Panc1 (cell line): ENCODE measurements at regions not wholly inside any gene's neighbourhood (a gene's known extent, or its start where the extent isn't known, plus 50 kb on each side); places are given as distances from the start of the nearest gene placed in this dataset.

Experiments used
- ATAC-seq: fragments of 200-7000 bp; cut with Tn5 transposase; 2 replicates; pipeline ENCODE4 v1.9.1; 2020; ENCODE audit warnings: mild to moderate bottlenecking, moderate library complexity
- BruUV-seq: library from RNA; stranded (reverse); fragments of 400-500 nt; replicated peaks from 2 replicates; lab custom pipeline; 2021; lab: Mats Ljungman, UMichigan
- CTCF ChIA-PET: fragments of 300-600 bp; sonication (Branson Sonifier 250); formaldehyde crosslinking; loops from one replicate; lab custom pipeline; 2022; ENCODE audit warnings: antibody characterized with exemption; lab: Charles Lee
- POLR2A ChIA-PET: fragments of 300-600 bp; sonication (Branson Sonifier 250); formaldehyde crosslinking; loops from one replicate; lab custom pipeline; 2022; ENCODE audit warnings: antibody characterized with exemption; lab: Charles Lee
- DNase-seq: peaks from one replicate; pipeline ENCODE4 v3.0.0-alpha.2; 2010; ENCODE audit warnings: low read depth, low spot score
- H3K27ac ChIP-seq: 2 replicates; pipeline ENCODE4 v1.5.1; 2011; ENCODE audit warnings: mild to moderate bottlenecking, low read length, inconsistent platforms
- H3K27me3 ChIP-seq: fragments of 200-500 bp; sonication (Bioruptor generic); 2 replicates; pipeline ENCODE4 v1.6.0; 2014; ENCODE audit warnings: low read length, inconsistent platforms; ENCODE audit not compliant: control insufficient read depth, insufficient read depth
- H3K36me3 ChIP-seq: fragments of 200-500 bp; sonication (Bioruptor generic); 2 replicates; pipeline ENCODE4 v1.5.1; 2014; ENCODE audit warnings: inconsistent platforms, mild to moderate bottlenecking, low read length, moderate library complexity; ENCODE audit not compliant: control insufficient read depth, insufficient read depth
- H3K4me1 ChIP-seq: 2 replicates; pipeline ENCODE4 v1.5.1; 2011; ENCODE audit warnings: inconsistent platforms, mild to moderate bottlenecking, low read length, moderate library complexity; ENCODE audit not compliant: control insufficient read depth, insufficient read depth
- H3K4me3 ChIP-seq, 2 experiments: 2 replicates each; pipeline ENCODE4 v1.5.1; 2011 to 2012; ENCODE audit warnings: low read depth in 2 of 2, low read length in 2 of 2, mild to moderate bottlenecking in 2 of 2, inconsistent platforms in 1 of 2, moderate library complexity in 1 of 2
- H3K9me3 ChIP-seq: fragments of 200-500 bp; sonication (Bioruptor generic); 2 replicates; pipeline ENCODE4 v1.5.1; 2014; ENCODE audit warnings: low read depth, mild to moderate bottlenecking, inconsistent platforms, low read length, moderate library complexity; ENCODE audit not compliant: control insufficient read depth, insufficient read depth
- SIN3A ChIP-seq: IDR thresholded peaks from 2 replicates; pipeline ENCODE4 v1.6.1; 2012; ENCODE audit warnings: low read depth, mild to moderate bottlenecking, low read length, moderate library complexity, borderline replicate concordance; ENCODE audit not compliant: insufficient read depth
- TCF7L2 ChIP-seq: IDR thresholded peaks from 2 replicates; pipeline ENCODE4 v1.6.1; 2011; ENCODE audit warnings: mild to moderate bottlenecking, low read depth, low read length, inconsistent platforms
- in situ Hi-C: cut with HindIII; loops from 2 replicates; pipeline ENCODE4 v1.10.0; 2016; ENCODE audit warnings: low sequenced_read_pairs, low pct_unique_long_range_greater_than_20kb
- intact Hi-C: fragments of 100-400 bp; cut with micrococcal nuclease; formaldehyde crosslinking; loops from one replicate; pipeline ENCODE4 v1.10.0; 2022; ENCODE audit not compliant: unreplicated experiment
- TF ChIP-seq, protein P1 (sequence below): fragments of 450-650 bp; IDR thresholded peaks from 2 replicates; pipeline ENCODE4 v1.5.1; 2017; ENCODE audit warnings: mild to moderate bottlenecking
- TF ChIP-seq, protein P2 (sequence below), 2 experiments: IDR thresholded peaks; 2 replicates each; pipeline ENCODE4 v1.6.1; 2011 to 2012; ENCODE audit warnings: low read depth in 2 of 2, control low read depth in 1 of 2, low read length in 1 of 2, mild to moderate bottlenecking in 1 of 2, moderate library complexity in 1 of 2; ENCODE audit not compliant: insufficient read depth in 1 of 2

DNA sequence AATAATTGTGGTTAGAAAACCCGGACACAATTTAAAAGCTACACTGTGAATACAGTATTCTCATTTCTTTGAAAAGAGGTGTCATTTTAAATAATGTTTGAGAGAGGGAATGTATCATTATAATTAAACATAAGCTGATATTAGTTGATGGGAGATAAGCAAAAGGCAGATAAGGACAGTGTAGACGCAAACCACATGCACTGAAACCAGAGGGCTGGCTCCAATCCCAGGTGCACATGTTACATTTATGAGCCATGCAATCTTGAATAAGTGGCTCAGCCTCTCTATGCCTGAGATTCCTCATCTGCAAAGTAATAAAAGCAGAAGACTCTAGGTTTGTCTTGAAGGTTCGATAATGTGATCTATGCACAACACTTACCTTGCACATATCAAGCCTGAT, 238.7 kb downstream of the EFNB2 start:
- DNase-seq (no peak), ATAC-seq (no peak)
- ChIA-PET CTCF (no interaction called here), POLR2A (no interaction called here)
- Histone ChIP-seq H3K27ac (no peak overlapping the region), H3K4me3 (no peak overlapping the region), H3K4me1 (no peaks in the 10 kb centered on the region), H3K9me3 (no peaks in the 10 kb centered on the region), H3K27me3 (no peaks in the 10 kb centered on the region), H3K36me3 (no peaks in the 10 kb centered on the region)
- TF ChIP-seq, protein P1, sequence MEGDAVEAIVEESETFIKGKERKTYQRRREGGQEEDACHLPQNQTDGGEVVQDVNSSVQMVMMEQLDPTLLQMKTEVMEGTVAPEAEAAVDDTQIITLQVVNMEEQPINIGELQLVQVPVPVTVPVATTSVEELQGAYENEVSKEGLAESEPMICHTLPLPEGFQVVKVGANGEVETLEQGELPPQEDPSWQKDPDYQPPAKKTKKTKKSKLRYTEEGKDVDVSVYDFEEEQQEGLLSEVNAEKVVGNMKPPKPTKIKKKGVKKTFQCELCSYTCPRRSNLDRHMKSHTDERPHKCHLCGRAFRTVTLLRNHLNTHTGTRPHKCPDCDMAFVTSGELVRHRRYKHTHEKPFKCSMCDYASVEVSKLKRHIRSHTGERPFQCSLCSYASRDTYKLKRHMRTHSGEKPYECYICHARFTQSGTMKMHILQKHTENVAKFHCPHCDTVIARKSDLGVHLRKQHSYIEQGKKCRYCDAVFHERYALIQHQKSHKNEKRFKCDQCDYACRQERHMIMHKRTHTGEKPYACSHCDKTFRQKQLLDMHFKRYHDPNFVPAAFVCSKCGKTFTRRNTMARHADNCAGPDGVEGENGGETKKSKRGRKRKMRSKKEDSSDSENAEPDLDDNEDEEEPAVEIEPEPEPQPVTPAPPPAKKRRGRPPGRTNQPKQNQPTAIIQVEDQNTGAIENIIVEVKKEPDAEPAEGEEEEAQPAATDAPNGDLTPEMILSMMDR, result no peak
- TF ChIP-seq, protein P2, sequence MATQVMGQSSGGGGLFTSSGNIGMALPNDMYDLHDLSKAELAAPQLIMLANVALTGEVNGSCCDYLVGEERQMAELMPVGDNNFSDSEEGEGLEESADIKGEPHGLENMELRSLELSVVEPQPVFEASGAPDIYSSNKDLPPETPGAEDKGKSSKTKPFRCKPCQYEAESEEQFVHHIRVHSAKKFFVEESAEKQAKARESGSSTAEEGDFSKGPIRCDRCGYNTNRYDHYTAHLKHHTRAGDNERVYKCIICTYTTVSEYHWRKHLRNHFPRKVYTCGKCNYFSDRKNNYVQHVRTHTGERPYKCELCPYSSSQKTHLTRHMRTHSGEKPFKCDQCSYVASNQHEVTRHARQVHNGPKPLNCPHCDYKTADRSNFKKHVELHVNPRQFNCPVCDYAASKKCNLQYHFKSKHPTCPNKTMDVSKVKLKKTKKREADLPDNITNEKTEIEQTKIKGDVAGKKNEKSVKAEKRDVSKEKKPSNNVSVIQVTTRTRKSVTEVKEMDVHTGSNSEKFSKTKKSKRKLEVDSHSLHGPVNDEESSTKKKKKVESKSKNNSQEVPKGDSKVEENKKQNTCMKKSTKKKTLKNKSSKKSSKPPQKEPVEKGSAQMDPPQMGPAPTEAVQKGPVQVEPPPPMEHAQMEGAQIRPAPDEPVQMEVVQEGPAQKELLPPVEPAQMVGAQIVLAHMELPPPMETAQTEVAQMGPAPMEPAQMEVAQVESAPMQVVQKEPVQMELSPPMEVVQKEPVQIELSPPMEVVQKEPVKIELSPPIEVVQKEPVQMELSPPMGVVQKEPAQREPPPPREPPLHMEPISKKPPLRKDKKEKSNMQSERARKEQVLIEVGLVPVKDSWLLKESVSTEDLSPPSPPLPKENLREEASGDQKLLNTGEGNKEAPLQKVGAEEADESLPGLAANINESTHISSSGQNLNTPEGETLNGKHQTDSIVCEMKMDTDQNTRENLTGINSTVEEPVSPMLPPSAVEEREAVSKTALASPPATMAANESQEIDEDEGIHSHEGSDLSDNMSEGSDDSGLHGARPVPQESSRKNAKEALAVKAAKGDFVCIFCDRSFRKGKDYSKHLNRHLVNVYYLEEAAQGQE (IDR thresholded peaks at IDR 0.05; ENCODE audit: insufficient read depth in 1 of 2, low read depth in 2 of 2, low read length in 1 of 2), result no peak
- TF ChIP-seq TCF7L2 (no peak), SIN3A (no peak)
- in situ Hi-C loops, result no loop called here
- BruUV-seq, result no TSS peak
- intact Hi-C loops, result no loop called here

DNA sequence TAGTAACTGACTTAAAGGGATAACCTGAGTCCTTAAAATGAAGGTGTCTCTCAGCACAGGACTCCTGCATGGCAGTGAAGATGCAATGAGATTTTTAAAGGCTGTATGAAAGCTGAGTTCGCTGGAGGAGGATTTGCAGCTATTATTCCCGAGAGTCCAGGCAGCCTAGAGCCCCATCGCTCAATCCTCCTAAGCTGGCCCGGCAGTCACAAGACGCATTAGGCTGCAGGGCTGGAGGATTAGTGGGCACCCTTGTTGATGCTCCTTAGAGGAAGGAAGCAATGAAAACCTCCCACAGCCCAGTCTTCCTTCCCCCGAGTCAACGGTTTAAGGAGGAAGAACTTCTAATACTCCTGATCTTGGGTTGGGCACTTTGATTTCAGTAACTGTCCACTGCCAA, 239.5 kb downstream of the EFNB2 start:
- no peaks in the 10 kb centered on the region for H3K4me1 ChIP-seq
- ATAC-seq, result no peak
- in situ Hi-C loops, result no loop called here
- H3K27me3 ChIP-seq, result no peaks in the 10 kb centered on the region
- POLR2A ChIA-PET, result no interaction called here
- no peak for TF ChIP-seq TCF7L2
- TF ChIP-seq, protein P2 (IDR thresholded peaks at IDR 0.05; ENCODE audit: insufficient read depth in 1 of 2, low read depth in 2 of 2, low read length in 1 of 2), result no peak
- TF ChIP-seq, protein P1, result no peak
- H3K27ac ChIP-seq, result no peak overlapping the region
- no peaks in the 10 kb centered on the region for H3K9me3 ChIP-seq
- intact Hi-C loops, result no loop called here
- BruUV-seq, result no TSS peak
- no peak overlapping the region for H3K4me3 ChIP-seq
- CTCF ChIA-PET, result no interaction called here
- no peak for DNase-seq
- no peaks in the 10 kb centered on the region for H3K36me3 ChIP-seq
